HEK293 (cell line): ENCODE measurements at regions not wholly inside any gene's neighbourhood (a gene's known extent, or its start where the extent isn't known, plus 50 kb on each side); places are given as distances from the start of the nearest gene placed in this dataset.

Experiments
- GFI1B ChIP-seq: fragments of 450-650 bp; formaldehyde crosslinking; IDR thresholded peaks from 2 replicates; pipeline ENCODE4 v1.5.1; 2016; ENCODE audit warnings: missing biosample characterization, missing genetic modification characterization
- KLF1 ChIP-seq: fragments of 450-650 bp; formaldehyde crosslinking; IDR thresholded peaks from 2 replicates; pipeline ENCODE4 v1.5.1; 2016; ENCODE audit warnings: missing biosample characterization, missing genetic modification characterization
- ZBTB7A ChIP-seq: fragments of 450-650 bp; formaldehyde crosslinking; IDR thresholded peaks from 2 replicates; pipeline ENCODE4 v1.5.1; 2016; ENCODE audit warnings: low read depth, missing biosample characterization, missing genetic modification characterization
- ZNF514 ChIP-seq: fragments of 450-650 bp; formaldehyde crosslinking; IDR thresholded peaks from 2 replicates; pipeline ENCODE4 v1.5.1; 2016; ENCODE audit warnings: missing biosample characterization, missing genetic modification characterization
- ZNF548 ChIP-seq: fragments of 450-650 bp; formaldehyde crosslinking; IDR thresholded peaks from 2 replicates; pipeline ENCODE4 v1.5.1; 2016; ENCODE audit warnings: missing biosample characterization, missing genetic modification characterization
- ZNF629 ChIP-seq: fragments of 450-650 bp; formaldehyde crosslinking; IDR thresholded peaks from 2 replicates; pipeline ENCODE4 v1.5.1; 2017; ENCODE audit warnings: missing biosample characterization, missing genetic modification characterization
- ZNF747 ChIP-seq: fragments of 450-650 bp; formaldehyde crosslinking; IDR thresholded peaks from 2 replicates; pipeline ENCODE4 v1.5.1; 2016; ENCODE audit warnings: missing biosample characterization, missing genetic modification characterization
- ZNF785 ChIP-seq: fragments of 450-650 bp; formaldehyde crosslinking; IDR thresholded peaks from 2 replicates; pipeline ENCODE4 v1.5.1; 2016; ENCODE audit warnings: missing biosample characterization, missing genetic modification characterization
- TF ChIP-seq, protein P1 (sequence below): fragments of 450-650 bp; formaldehyde crosslinking; IDR thresholded peaks from 2 replicates; pipeline ENCODE4 v1.5.1; 2016; ENCODE audit warnings: missing biosample characterization, missing genetic modification characterization
- TF ChIP-seq, protein P2 (sequence below): fragments of 450-650 bp; formaldehyde crosslinking; IDR thresholded peaks from 2 replicates; pipeline ENCODE4 v1.5.1; 2016; ENCODE audit warnings: missing biosample characterization, missing genetic modification characterization
- TF ChIP-seq, protein P3 (sequence below): fragments of 450-650 bp; formaldehyde crosslinking; IDR thresholded peaks from 2 replicates; pipeline ENCODE4 v1.5.1; 2016; ENCODE audit warnings: missing biosample characterization, missing genetic modification characterization
- TF ChIP-seq, protein P4 (sequence below): fragments of 450-650 bp; formaldehyde crosslinking; IDR thresholded peaks from 2 replicates; pipeline ENCODE4 v1.5.1; 2016; ENCODE audit warnings: missing biosample characterization, missing genetic modification characterization

DNA sequence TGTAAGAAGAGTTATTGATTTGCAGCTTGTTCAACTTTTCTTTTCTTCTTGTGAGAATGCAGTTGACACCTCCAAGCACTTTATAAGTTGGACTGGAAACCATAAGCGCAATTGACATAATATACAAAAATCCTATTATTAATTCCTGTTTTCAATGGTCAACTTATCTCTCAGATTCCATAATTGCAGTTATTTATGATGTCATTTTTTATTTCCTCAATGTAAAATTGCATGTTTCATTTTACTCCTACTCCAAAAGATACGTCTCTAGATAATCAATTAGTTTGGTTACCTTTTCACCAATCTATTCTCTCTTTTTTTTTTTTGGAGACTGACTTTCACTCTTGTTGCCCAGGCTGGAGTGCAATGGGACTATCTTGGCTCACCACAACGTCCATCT is 1416.1 kb upstream of the CDH6 start:
- TF ChIP-seq, protein P1, sequence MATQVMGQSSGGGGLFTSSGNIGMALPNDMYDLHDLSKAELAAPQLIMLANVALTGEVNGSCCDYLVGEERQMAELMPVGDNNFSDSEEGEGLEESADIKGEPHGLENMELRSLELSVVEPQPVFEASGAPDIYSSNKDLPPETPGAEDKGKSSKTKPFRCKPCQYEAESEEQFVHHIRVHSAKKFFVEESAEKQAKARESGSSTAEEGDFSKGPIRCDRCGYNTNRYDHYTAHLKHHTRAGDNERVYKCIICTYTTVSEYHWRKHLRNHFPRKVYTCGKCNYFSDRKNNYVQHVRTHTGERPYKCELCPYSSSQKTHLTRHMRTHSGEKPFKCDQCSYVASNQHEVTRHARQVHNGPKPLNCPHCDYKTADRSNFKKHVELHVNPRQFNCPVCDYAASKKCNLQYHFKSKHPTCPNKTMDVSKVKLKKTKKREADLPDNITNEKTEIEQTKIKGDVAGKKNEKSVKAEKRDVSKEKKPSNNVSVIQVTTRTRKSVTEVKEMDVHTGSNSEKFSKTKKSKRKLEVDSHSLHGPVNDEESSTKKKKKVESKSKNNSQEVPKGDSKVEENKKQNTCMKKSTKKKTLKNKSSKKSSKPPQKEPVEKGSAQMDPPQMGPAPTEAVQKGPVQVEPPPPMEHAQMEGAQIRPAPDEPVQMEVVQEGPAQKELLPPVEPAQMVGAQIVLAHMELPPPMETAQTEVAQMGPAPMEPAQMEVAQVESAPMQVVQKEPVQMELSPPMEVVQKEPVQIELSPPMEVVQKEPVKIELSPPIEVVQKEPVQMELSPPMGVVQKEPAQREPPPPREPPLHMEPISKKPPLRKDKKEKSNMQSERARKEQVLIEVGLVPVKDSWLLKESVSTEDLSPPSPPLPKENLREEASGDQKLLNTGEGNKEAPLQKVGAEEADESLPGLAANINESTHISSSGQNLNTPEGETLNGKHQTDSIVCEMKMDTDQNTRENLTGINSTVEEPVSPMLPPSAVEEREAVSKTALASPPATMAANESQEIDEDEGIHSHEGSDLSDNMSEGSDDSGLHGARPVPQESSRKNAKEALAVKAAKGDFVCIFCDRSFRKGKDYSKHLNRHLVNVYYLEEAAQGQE (tag by site-specific recombination): no peak
- TF ChIP-seq ZNF548 (tag by site-specific recombination) (no peak), KLF1 (no peak), ZNF747 (tag by site-specific recombination) (no peak), ZNF629 (tag by site-specific recombination) (no peak), ZBTB7A (no peak), ZNF785 (tag by site-specific recombination) (no peak), GFI1B (tag by site-specific recombination) (no peak), ZNF514 (no peak)
- TF ChIP-seq, protein P2, sequence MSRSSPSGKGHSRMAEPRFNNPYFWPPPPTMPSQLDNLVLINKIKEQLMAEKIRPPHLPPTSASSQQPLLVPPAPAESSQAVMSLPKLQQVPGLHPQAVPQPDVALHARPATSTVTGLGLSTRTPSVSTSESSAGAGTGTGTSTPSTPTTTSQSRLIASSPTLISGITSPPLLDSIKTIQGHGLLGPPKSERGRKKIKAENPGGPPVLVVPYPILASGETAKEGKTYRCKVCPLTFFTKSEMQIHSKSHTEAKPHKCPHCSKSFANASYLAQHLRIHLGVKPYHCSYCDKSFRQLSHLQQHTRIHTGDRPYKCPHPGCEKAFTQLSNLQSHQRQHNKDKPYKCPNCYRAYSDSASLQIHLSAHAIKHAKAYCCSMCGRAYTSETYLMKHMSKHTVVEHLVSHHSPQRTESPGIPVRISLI (tag by site-specific recombination): no peak
- TF ChIP-seq, protein P3, sequence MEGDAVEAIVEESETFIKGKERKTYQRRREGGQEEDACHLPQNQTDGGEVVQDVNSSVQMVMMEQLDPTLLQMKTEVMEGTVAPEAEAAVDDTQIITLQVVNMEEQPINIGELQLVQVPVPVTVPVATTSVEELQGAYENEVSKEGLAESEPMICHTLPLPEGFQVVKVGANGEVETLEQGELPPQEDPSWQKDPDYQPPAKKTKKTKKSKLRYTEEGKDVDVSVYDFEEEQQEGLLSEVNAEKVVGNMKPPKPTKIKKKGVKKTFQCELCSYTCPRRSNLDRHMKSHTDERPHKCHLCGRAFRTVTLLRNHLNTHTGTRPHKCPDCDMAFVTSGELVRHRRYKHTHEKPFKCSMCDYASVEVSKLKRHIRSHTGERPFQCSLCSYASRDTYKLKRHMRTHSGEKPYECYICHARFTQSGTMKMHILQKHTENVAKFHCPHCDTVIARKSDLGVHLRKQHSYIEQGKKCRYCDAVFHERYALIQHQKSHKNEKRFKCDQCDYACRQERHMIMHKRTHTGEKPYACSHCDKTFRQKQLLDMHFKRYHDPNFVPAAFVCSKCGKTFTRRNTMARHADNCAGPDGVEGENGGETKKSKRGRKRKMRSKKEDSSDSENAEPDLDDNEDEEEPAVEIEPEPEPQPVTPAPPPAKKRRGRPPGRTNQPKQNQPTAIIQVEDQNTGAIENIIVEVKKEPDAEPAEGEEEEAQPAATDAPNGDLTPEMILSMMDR (tag by site-specific recombination): no peak
- TF ChIP-seq, protein P4, sequence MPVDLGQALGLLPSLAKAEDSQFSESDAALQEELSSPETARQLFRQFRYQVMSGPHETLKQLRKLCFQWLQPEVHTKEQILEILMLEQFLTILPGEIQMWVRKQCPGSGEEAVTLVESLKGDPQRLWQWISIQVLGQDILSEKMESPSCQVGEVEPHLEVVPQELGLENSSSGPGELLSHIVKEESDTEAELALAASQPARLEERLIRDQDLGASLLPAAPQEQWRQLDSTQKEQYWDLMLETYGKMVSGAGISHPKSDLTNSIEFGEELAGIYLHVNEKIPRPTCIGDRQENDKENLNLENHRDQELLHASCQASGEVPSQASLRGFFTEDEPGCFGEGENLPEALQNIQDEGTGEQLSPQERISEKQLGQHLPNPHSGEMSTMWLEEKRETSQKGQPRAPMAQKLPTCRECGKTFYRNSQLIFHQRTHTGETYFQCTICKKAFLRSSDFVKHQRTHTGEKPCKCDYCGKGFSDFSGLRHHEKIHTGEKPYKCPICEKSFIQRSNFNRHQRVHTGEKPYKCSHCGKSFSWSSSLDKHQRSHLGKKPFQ (tag by site-specific recombination): no peak
